ENCODE measurements at regions not wholly inside any gene's neighbourhood (a gene's known extent, or its start where the extent isn't known, plus 50 kb on each side); places are given as distances from the start of the nearest gene placed in this dataset.

DNA sequence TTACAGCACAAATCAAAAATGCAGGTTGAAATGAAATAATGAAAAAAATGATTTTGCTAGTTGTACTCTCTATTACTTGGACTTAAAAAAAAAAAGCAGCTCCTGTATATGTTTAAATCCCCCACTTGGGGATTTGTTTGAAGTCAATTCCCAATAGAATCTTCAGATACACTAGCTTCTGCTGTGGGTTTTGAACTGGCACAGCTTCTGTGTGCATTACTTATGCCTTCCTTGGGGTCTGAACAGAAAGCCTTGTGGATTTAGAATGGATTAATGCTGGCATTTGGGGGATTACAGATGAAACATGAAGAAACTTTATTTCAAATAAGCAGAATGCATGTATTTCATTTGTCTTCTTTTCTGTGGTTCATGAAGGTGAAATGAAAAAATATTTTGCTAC lies 513.2 kb upstream of the TBL1XR1 start:
- TF ChIP-seq, protein P1, sequence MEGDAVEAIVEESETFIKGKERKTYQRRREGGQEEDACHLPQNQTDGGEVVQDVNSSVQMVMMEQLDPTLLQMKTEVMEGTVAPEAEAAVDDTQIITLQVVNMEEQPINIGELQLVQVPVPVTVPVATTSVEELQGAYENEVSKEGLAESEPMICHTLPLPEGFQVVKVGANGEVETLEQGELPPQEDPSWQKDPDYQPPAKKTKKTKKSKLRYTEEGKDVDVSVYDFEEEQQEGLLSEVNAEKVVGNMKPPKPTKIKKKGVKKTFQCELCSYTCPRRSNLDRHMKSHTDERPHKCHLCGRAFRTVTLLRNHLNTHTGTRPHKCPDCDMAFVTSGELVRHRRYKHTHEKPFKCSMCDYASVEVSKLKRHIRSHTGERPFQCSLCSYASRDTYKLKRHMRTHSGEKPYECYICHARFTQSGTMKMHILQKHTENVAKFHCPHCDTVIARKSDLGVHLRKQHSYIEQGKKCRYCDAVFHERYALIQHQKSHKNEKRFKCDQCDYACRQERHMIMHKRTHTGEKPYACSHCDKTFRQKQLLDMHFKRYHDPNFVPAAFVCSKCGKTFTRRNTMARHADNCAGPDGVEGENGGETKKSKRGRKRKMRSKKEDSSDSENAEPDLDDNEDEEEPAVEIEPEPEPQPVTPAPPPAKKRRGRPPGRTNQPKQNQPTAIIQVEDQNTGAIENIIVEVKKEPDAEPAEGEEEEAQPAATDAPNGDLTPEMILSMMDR (IDR thresholded peaks at IDR 0.05) = no peak
- no peak for TF ChIP-seq POLR2A (IDR thresholded peaks at IDR 0.05)
